Thyroid gland (tissue), 4 donors: ENCODE measurements at regions not wholly inside any gene's neighbourhood (a gene's known extent, or its start where the extent isn't known, plus 50 kb on each side); places are given as distances from the start of the nearest gene placed in this dataset.

Experiments
- DNase-seq, 2 donors: peaks; one replicate each; pipeline ENCODE4 v3.0.0-alpha.2; 2019
- H3K27ac ChIP-seq, 3 donors: fragments of 200-600 bp; sonication (generic); 1 replicate in 2 of 3; 2 replicates in 1 of 3; pipeline ENCODE4 v1.5.1; 2016 to 2019; ENCODE audit warnings: mild to moderate bottlenecking in 1 of 3, moderate library complexity in 1 of 3
- H3K27me3 ChIP-seq: fragments of 200-600 bp; sonication (generic); one replicate; pipeline ENCODE4 v1.5.1; 2019
- H3K36me3 ChIP-seq, 2 donors: fragments of 200-600 bp; sonication (generic); one replicate each; pipeline ENCODE4 v1.5.1; 2016 to 2019
- H3K4me1 ChIP-seq, 2 donors: fragments of 200-600 bp; sonication (generic); one replicate each; pipeline ENCODE4 v1.5.1; 2017 to 2019
- H3K4me3 ChIP-seq, 3 donors: fragments of 200-600 bp; sonication (generic); replicated peaks in 1 of 3; 1 replicate in 2 of 3; 2 replicates in 1 of 3; pipeline ENCODE4 v1.5.1; 2016; ENCODE audit warnings: mild to moderate bottlenecking in 1 of 3
- H3K9me3 ChIP-seq: fragments of 200-600 bp; sonication (generic); one replicate; pipeline ENCODE4 v1.5.1; 2017
- CTCF ChIP-seq, 6 experiments: fragments of 200-600 bp in 3 of 6; fragments of 450-650 bp in 3 of 6; sonication (generic) in 3 of 6; IDR thresholded peaks; one replicate each; pipeline ENCODE4 v1.5.1; 2016 to 2019; ENCODE audit warnings: antibody characterized with exemption in 6 of 6, mild to moderate bottlenecking in 2 of 6, inconsistent platforms in 1 of 6, moderate library complexity in 1 of 6
- POLR2A ChIP-seq, 2 donors: fragments of 450-650 bp; IDR thresholded peaks; one replicate each; pipeline ENCODE4 v1.6.1; 2017; ENCODE audit warnings: antibody characterized with exemption in 2 of 2, mild to moderate bottlenecking in 2 of 2, moderate library complexity in 1 of 2
- WGBS, 2 donors: methylation state at CpG; one replicate each; pipeline ENCODE4 v1.1.5; 2017; 5-methylcytosine and 5-hydroxymethylcytosine counted together
- intact Hi-C: fragments of 100-400 bp; cut with DNase I; formaldehyde crosslinking; loops from one replicate; pipeline ENCODE4 v1.15.1; 2023

GRCh38 chr12:18998343-18999261 lies 130.9 kb upstream of the PLEKHA5 start:
- DNase-seq: peak; percentile 67
- 46 to 48% methylated on average over 9 of the region's 9 CpGs for WGBS, 2 donors
- TF ChIP-seq POLR2A (IDR thresholded peaks at IDR 0.05): no peak
- no peak for TF ChIP-seq CTCF (IDR thresholded peaks at IDR 0.05)
- Histone ChIP-seq H3K4me1 (peaks cover 3 to 11% of the 10 kb centered on the region in 2 donors), H3K9me3 (no peaks in the 10 kb centered on the region), H3K4me3 (no peak overlapping the region), H3K27ac (peak overlapping the region in 2 of 3 donors; percentile 41 to 47), H3K36me3 (no peaks in the 10 kb centered on the region), H3K27me3 (no peaks in the 10 kb centered on the region)
- intact Hi-C loops: no loop called here

DNA sequence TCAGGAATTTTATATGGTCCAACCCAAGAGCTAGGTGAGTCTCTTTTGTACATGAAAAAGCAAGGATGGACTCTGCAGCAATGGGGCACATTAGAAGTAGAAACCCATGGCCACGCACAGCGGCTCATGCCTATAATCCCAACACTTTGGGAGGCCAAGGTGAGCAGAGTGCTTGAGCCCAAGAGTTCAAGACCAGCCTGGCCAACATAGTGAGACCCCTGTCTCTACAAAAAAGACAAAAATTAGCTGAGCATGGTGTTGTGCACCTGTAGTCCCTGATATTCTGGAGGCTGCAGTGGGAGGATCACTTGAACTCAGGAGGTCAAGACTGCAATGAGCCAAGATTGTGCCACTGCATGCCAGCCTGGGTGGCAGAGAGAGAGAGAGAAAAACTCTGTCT lies 128.7 kb upstream of the PLEKHA5 start:
- H3K4me3 ChIP-seq: no peak overlapping the region
- no peak overlapping the region for H3K27ac ChIP-seq
- TF ChIP-seq CTCF (IDR thresholded peaks at IDR 0.05) (no peak), POLR2A (IDR thresholded peaks at IDR 0.05) (no peak)
- H3K4me1 ChIP-seq: peaks cover 3 to 11% of the 10 kb centered on the region in 2 donors
- DNase-seq: no peak
- no peaks in the 10 kb centered on the region for H3K27me3 ChIP-seq
- H3K9me3 ChIP-seq: no peaks in the 10 kb centered on the region
- intact Hi-C loops: no loop called here
- WGBS, 2 donors: 88 to 96% methylated on average over 2 of the region's 2 CpGs
- no peaks in the 10 kb centered on the region for H3K36me3 ChIP-seq

DNA sequence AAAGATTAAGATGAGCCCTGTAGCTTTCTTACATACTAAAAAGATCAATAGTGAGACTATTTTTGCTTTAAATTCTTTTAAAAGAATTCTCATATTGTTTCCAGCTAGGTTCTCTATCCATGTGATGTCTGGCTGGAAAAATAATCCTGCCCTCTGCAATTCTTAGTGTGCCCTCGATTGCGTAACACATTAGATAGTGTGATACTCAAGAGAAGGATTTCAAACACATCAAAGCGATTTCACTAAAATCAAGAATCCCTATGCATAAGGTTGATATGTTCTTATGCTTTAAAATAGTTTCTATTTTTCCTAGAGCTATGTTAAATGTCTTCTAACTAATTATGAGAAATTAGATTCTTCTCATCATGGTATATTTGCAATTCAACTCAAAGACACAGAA lies 127.3 kb upstream of the PLEKHA5 start:
- H3K9me3 ChIP-seq: no peaks in the 10 kb centered on the region
- WGBS, 2 donors: 80 to 83% methylated on average over 3 of the region's 3 CpGs
- intact Hi-C loops: no loop called here
- H3K4me1 ChIP-seq: peaks cover 3 to 11% of the 10 kb centered on the region in 2 donors
- H3K27ac ChIP-seq: no peak overlapping the region
- H3K36me3 ChIP-seq: no peaks in the 10 kb centered on the region
- no peak for DNase-seq
- H3K27me3 ChIP-seq: no peaks in the 10 kb centered on the region
- no peak for TF ChIP-seq POLR2A (IDR thresholded peaks at IDR 0.05)
- TF ChIP-seq CTCF (IDR thresholded peaks at IDR 0.05): no peak
- H3K4me3 ChIP-seq: no peak overlapping the region

DNA sequence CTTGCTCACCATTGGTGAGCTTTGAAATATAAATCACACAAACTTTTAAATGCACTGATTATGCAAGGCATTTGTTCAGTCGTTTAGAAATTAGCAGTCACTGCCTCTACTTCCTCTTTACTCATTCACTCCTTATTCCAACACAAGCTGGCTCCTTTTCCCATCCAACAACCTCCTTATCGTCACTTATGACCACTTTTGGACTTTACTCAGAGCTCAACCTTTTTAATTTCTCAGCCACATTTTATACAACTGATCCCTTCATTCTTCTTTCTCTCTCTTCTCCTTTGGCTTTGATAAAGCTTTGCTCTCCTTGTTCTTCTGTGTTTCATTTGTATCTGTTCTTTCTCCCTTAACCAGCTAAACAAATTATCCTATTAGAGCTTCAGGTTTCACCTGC lies 126.4 kb upstream of the PLEKHA5 start:
- Histone ChIP-seq H3K4me3 (no peak overlapping the region), H3K9me3 (no peaks in the 10 kb centered on the region), H3K36me3 (no peaks in the 10 kb centered on the region), H3K27me3 (no peaks in the 10 kb centered on the region), H3K27ac (no peak overlapping the region), H3K4me1 (peaks cover under 1 to 7% of the 10 kb centered on the region in 2 donors)
- WGBS, 2 donors: 63 to 65% methylated on average over 2 of the region's 2 CpGs
- intact Hi-C loops: no loop called here
- TF ChIP-seq CTCF (IDR thresholded peaks at IDR 0.05) (no peak), POLR2A (IDR thresholded peaks at IDR 0.05) (no peak)
- no peak for DNase-seq

DNA sequence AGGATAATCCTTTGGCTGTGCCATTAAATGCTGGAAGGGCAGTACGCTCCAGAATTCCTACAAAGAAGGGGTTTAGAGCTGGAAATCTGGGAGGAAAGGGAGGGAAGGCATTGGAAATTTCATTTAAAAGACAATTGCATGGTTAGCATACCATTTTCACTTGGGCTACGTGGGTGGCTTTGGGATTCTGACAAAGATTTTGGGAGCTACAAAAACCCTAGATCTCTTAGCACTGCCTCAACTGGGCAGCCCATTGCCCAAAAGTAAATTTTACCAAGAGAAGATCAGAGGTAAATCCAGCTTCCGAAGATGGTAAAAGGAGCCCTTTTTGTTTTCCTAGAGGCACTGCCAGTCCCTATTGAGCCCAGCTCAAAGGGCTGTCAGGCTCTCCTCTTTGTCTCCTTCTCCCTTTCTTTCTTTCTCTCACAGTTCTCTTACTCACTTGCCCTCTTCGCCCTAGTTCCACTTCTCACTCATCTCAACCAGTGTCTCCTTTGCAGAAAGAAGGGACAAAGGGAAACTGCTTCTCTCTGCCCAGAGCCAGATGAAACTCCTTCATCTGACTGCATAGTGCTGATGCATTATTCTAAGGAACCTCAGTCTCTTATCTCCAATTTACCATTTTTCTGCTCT lies 125.4 kb upstream of the PLEKHA5 start:
- Histone ChIP-seq H3K27me3 (no peaks in the 10 kb centered on the region), H3K9me3 (no peaks in the 10 kb centered on the region), H3K27ac (no peak overlapping the region), H3K36me3 (no peaks in the 10 kb centered on the region), H3K4me1 (no peaks in the 10 kb centered on the region), H3K4me3 (no peak overlapping the region)
- DNase-seq: no peak
- WGBS, 2 donors: 80 to 87% methylated on average over 4 of the region's 4 CpGs
- intact Hi-C loops: no loop called here
- TF ChIP-seq POLR2A (IDR thresholded peaks at IDR 0.05) (no peak), CTCF (IDR thresholded peaks at IDR 0.05) (no peak)
